ENCODE measurements at regions not wholly inside any gene's neighbourhood (a gene's known extent, or its start where the extent isn't known, plus 50 kb on each side); places are given as distances from the start of the nearest gene placed in this dataset.

GRCh38 chr14:56962444-56963080 lies 152.3 kb upstream of the OTX2 start:
- H3K36me3 Mint-ChIP-seq (ENCODE audit: low read depth), result no peaks in the 10 kb centered on the region
- no peaks in the 10 kb centered on the region for H3K27me3 Mint-ChIP-seq (ENCODE audit: low read depth)
- DNase-seq (ENCODE audit: low read depth, low spot score), result no peak
- peaks cover 17% of the 10 kb centered on the region for H3K4me1 Mint-ChIP-seq
- no peak overlapping the region for H3K4me3 Mint-ChIP-seq
- TF ChIP-seq CTCF (conservative IDR thresholded peaks at IDR 0.05), result no peak
- H3K27ac Mint-ChIP-seq (ENCODE audit: unreplicated experiment), result no peak overlapping the region
- no peaks in the 10 kb centered on the region for H3K9me3 Mint-ChIP-seq

GRCh38 chr14:56959869-56960268 lies 149.6 kb upstream of the OTX2 start:
- Mint-ChIP-seq H3K27me3 (ENCODE audit: low read depth) (no peaks in the 10 kb centered on the region), H3K4me1 (peaks cover 12% of the 10 kb centered on the region), H3K4me3 (no peak overlapping the region), H3K27ac (ENCODE audit: unreplicated experiment) (no peak overlapping the region), H3K36me3 (ENCODE audit: low read depth) (no peaks in the 10 kb centered on the region), H3K9me3 (no peaks in the 10 kb centered on the region)
- DNase-seq (ENCODE audit: low read depth, low spot score), result no peak
- no peak for TF ChIP-seq CTCF (conservative IDR thresholded peaks at IDR 0.05)

- Mint-ChIP-seq H3K27ac (ENCODE audit: unreplicated experiment) (no peak overlapping the region), H3K9me3 (no peaks in the 10 kb centered on the region), H3K36me3 (ENCODE audit: low read depth) (no peaks in the 10 kb centered on the region), H3K4me1 (peaks cover 8% of the 10 kb centered on the region), H3K4me3 (no peak overlapping the region), H3K27me3 (ENCODE audit: low read depth) (no peaks in the 10 kb centered on the region)
- TF ChIP-seq CTCF (conservative IDR thresholded peaks at IDR 0.05), result no peak
- no peak for DNase-seq (ENCODE audit: low read depth, low spot score)
These were observed 148.8 kb upstream of the OTX2 start for GRCh38 chr14:56959121-56959520.

GRCh38 chr14:56956182-56956581 lies 145.9 kb upstream of the OTX2 start:
- Mint-ChIP-seq H3K36me3 (ENCODE audit: low read depth) (no peaks in the 10 kb centered on the region), H3K9me3 (no peaks in the 10 kb centered on the region), H3K27me3 (ENCODE audit: low read depth) (no peaks in the 10 kb centered on the region), H3K4me3 (no peak overlapping the region), H3K27ac (ENCODE audit: unreplicated experiment) (no peak overlapping the region), H3K4me1 (peaks cover 13% of the 10 kb centered on the region)
- no peak for TF ChIP-seq CTCF (conservative IDR thresholded peaks at IDR 0.05)
- no peak for DNase-seq (ENCODE audit: low read depth, low spot score)

- no peak for DNase-seq (ENCODE audit: low read depth, low spot score)
- Mint-ChIP-seq H3K9me3 (no peaks in the 10 kb centered on the region), H3K36me3 (ENCODE audit: low read depth) (no peaks in the 10 kb centered on the region), H3K4me1 (peaks cover 13% of the 10 kb centered on the region), H3K27me3 (ENCODE audit: low read depth) (no peaks in the 10 kb centered on the region), H3K27ac (ENCODE audit: unreplicated experiment) (no peak overlapping the region), H3K4me3 (no peak overlapping the region)
- TF ChIP-seq CTCF (conservative IDR thresholded peaks at IDR 0.05), result no peak
These were observed 145.5 kb upstream of the OTX2 start for GRCh38 chr14:56955745-56956144.
